ENCODE measurements at regions not wholly inside any gene's neighbourhood (a gene's known extent, or its start where the extent isn't known, plus 50 kb on each side); places are given as distances from the start of the nearest gene placed in this dataset.
"Not testable (repeated sequence)": the region's sequence is repeated elsewhere in the genome, so short reads cannot be mapped to it uniquely, and the experiment has no call there.

- DNase-seq, result no peak
- Mint-ChIP-seq H3K4me1 (no peaks in the 10 kb centered on the region), H3K27me3 (no peaks in the 10 kb centered on the region), H3K9me3 (peaks cover 0 to 37% (median 10%) of the 10 kb centered on the region in 8 donors), H3K27ac (no peak overlapping the region), H3K4me3 (no peak overlapping the region), H3K36me3 (no peaks in the 10 kb centered on the region)
- ChIA-PET POLR2A (ENCODE audit: partially characterized antibody) (no interaction called here), CTCF (ENCODE audit: partially characterized antibody) (no interaction called here)
- no peaks in the 10 kb centered on the region for H3K4me1 ChIP-seq (ENCODE audit: insufficient read depth, low read length)
- no peaks in the 10 kb centered on the region for H3K36me3 ChIP-seq (ENCODE audit: insufficient read depth, low read length)
- H3K27me3 ChIP-seq (ENCODE audit: insufficient read depth, low read length), result no peaks in the 10 kb centered on the region
- no peaks in the 10 kb centered on the region for H3K9me3 ChIP-seq (ENCODE audit: control insufficient read depth in 1 of 2, low read length in 2 of 2)
- H3K4me3 ChIP-seq (ENCODE audit: low read length in 2 of 2), result no peak overlapping the region
- no peak overlapping the region for H3K27ac ChIP-seq (ENCODE audit: low read depth, low read length)
- intact Hi-C loops (cut with micrococcal nuclease), result no loop called here
Observed at GRCh38 chr7:69105092-69105491, 493.2 kb upstream of the AUTS2 start.

DNA sequence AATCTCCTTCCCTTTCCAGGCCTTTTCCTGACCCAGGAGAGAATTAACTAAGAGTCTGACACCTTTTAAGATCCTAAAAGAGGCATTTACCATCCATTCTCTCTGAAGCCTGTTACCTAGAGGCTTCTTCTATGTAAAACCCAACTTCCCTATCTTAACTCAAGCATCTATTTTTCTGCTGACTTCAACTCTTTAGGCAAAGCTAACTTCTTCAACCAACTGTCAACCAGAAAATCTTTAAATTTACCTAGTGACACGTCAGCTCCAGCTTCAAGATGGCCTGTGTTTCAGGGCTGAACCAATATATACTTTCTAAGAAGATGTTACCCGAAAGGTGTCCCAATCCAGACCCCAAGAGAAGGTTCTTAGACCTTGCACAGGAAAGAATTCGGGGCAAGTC is 492.3 kb upstream of the AUTS2 start:
- H3K27ac Mint-ChIP-seq, result no peak overlapping the region
- intact Hi-C loops (cut with micrococcal nuclease), result no loop called here
- H3K4me3 Mint-ChIP-seq, result no peak overlapping the region

DNA sequence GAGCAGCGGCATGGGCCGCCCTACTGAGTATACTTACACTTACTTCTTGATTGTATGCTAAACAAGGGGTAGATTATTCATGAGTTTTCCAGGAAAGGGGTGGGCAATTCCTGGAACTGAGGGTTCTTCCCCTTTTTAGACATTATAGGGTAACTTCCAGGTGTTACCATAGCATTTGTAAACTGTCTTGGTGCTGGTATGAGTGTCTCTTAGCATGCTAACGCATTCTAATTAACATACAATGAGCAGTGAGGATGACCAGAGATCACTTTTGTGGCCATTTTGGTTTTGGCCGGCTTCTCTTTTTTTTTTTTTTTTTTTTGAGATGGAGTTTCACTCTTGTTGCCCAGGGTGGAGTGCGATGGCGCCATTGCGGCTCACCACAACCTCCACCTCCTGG is 491.8 kb upstream of the AUTS2 start:
- H3K27ac ChIP-seq (ENCODE audit: low read depth, low read length); CTCF ChIA-PET (ENCODE audit: partially characterized antibody); H3K27ac Mint-ChIP-seq; POLR2A ChIA-PET (ENCODE audit: partially characterized antibody); intact Hi-C loops (cut with micrococcal nuclease); H3K9me3 ChIP-seq (ENCODE audit: control insufficient read depth in 1 of 2, low read length in 2 of 2); DNase-seq; H3K4me1 ChIP-seq (ENCODE audit: insufficient read depth, low read length); H3K27me3 Mint-ChIP-seq; H3K36me3 Mint-ChIP-seq; H3K36me3 ChIP-seq (ENCODE audit: insufficient read depth, low read length); H3K4me3 Mint-ChIP-seq; H3K4me1 Mint-ChIP-seq; H3K27me3 ChIP-seq (ENCODE audit: insufficient read depth, low read length); H3K4me3 ChIP-seq (ENCODE audit: low read length in 2 of 2): not testable (repeated sequence)
- peaks cover 0 to 45% (median 4%) of the 10 kb centered on the region in 8 donors for H3K9me3 Mint-ChIP-seq

More for the DNA sequence above, 492.3 kb upstream of the AUTS2 start:
- Histone ChIP-seq H3K27ac (ENCODE audit: low read depth, low read length) (no peak overlapping the region), H3K9me3 (ENCODE audit: control insufficient read depth in 1 of 2, low read length in 2 of 2) (no peaks in the 10 kb centered on the region), H3K4me1 (ENCODE audit: insufficient read depth, low read length) (no peaks in the 10 kb centered on the region), H3K4me3 (ENCODE audit: low read length in 2 of 2) (no peak overlapping the region), H3K27me3 (ENCODE audit: insufficient read depth, low read length) (no peaks in the 10 kb centered on the region), H3K36me3 (ENCODE audit: insufficient read depth, low read length) (no peaks in the 10 kb centered on the region)
- DNase-seq, result no peak
- no peaks in the 10 kb centered on the region for H3K4me1 Mint-ChIP-seq
- H3K36me3 Mint-ChIP-seq, result no peaks in the 10 kb centered on the region
- POLR2A ChIA-PET (ENCODE audit: partially characterized antibody), result no interaction called here
- CTCF ChIA-PET (ENCODE audit: partially characterized antibody), result no interaction called here
- H3K27me3 Mint-ChIP-seq, result no peaks in the 10 kb centered on the region
- H3K9me3 Mint-ChIP-seq, result peaks cover 0 to 44% (median 7%) of the 10 kb centered on the region in 8 donors

GRCh38 chr7:69106946-69107345 is 491.3 kb upstream of the AUTS2 start:
- Mint-ChIP-seq H3K27ac (peak overlapping the region in 1 of 7 donors; percentile 55), H3K9me3 (peaks cover 0 to 45% (median 4%) of the 10 kb centered on the region in 8 donors)
- DNase-seq; H3K27me3 ChIP-seq (ENCODE audit: insufficient read depth, low read length); H3K36me3 Mint-ChIP-seq; POLR2A ChIA-PET (ENCODE audit: partially characterized antibody); H3K27me3 Mint-ChIP-seq; H3K4me3 ChIP-seq (ENCODE audit: low read length in 2 of 2); H3K27ac ChIP-seq (ENCODE audit: low read depth, low read length); H3K4me3 Mint-ChIP-seq; intact Hi-C loops (cut with micrococcal nuclease); H3K9me3 ChIP-seq (ENCODE audit: control insufficient read depth in 1 of 2, low read length in 2 of 2); H3K4me1 Mint-ChIP-seq; CTCF ChIA-PET (ENCODE audit: partially characterized antibody); H3K36me3 ChIP-seq (ENCODE audit: insufficient read depth, low read length); H3K4me1 ChIP-seq (ENCODE audit: insufficient read depth, low read length): not testable (repeated sequence)

DNA sequence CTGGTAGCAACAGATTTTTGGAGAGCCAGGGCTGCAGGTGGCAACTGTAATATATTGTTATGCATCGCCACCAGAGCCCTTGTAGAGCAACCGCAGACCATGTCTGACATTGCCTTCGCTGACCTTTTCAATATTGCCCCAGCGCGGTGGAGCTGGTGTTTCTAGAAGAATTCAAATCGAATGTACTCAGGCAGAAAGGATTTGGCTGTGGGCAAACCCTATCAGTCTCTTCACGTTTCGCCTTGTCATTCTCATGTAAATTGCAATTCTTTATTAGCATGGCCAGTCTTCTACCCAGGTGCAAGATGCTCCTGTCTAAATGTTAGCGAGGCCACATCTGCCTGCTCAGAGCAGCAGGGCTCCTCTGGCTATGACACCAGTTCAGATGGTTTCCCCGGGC is 490.2 kb upstream of the AUTS2 start:
- Mint-ChIP-seq H3K4me3 (no peak overlapping the region), H3K4me1 (no peaks in the 10 kb centered on the region), H3K27me3 (no peaks in the 10 kb centered on the region), H3K9me3 (peaks cover 0 to 40% (median 7%) of the 10 kb centered on the region in 8 donors), H3K36me3 (no peaks in the 10 kb centered on the region), H3K27ac (no peak overlapping the region)
- no peak overlapping the region for H3K27ac ChIP-seq (ENCODE audit: low read depth, low read length)
- no peak overlapping the region for H3K4me3 ChIP-seq (ENCODE audit: low read length in 2 of 2)
- H3K27me3 ChIP-seq (ENCODE audit: insufficient read depth, low read length), result no peaks in the 10 kb centered on the region
- POLR2A ChIA-PET (ENCODE audit: partially characterized antibody), result no interaction called here
- no peaks in the 10 kb centered on the region for H3K9me3 ChIP-seq (ENCODE audit: control insufficient read depth in 1 of 2, low read length in 2 of 2)
- H3K36me3 ChIP-seq (ENCODE audit: insufficient read depth, low read length), result no peaks in the 10 kb centered on the region
- DNase-seq, result no peak
- intact Hi-C loops (cut with micrococcal nuclease), result no loop called here
- CTCF ChIA-PET (ENCODE audit: partially characterized antibody), result no interaction called here
- no peaks in the 10 kb centered on the region for H3K4me1 ChIP-seq (ENCODE audit: insufficient read depth, low read length)

GRCh38 chr7:69109246-69109645 is 489.0 kb upstream of the AUTS2 start:
- Mint-ChIP-seq H3K4me1 (no peaks in the 10 kb centered on the region), H3K9me3 (peaks cover 0 to 40% (median 7%) of the 10 kb centered on the region in 8 donors), H3K36me3 (no peaks in the 10 kb centered on the region), H3K4me3 (no peak overlapping the region), H3K27me3 (no peaks in the 10 kb centered on the region), H3K27ac (no peak overlapping the region)
- no peak overlapping the region for H3K4me3 ChIP-seq (ENCODE audit: low read length in 2 of 2)
- no peak for DNase-seq
- H3K36me3 ChIP-seq (ENCODE audit: insufficient read depth, low read length), result no peaks in the 10 kb centered on the region
- no peaks in the 10 kb centered on the region for H3K9me3 ChIP-seq (ENCODE audit: control insufficient read depth in 1 of 2, low read length in 2 of 2)
- ChIA-PET POLR2A (ENCODE audit: partially characterized antibody) (no interaction called here), CTCF (ENCODE audit: partially characterized antibody) (no interaction called here)
- intact Hi-C loops (cut with micrococcal nuclease), result no loop called here
- no peaks in the 10 kb centered on the region for H3K27me3 ChIP-seq (ENCODE audit: insufficient read depth, low read length)
- no peak overlapping the region for H3K27ac ChIP-seq (ENCODE audit: low read depth, low read length)
- H3K4me1 ChIP-seq (ENCODE audit: insufficient read depth, low read length), result no peaks in the 10 kb centered on the region

GRCh38 chr7:69109879-69110278 is 488.4 kb upstream of the AUTS2 start:
- POLR2A ChIA-PET (ENCODE audit: partially characterized antibody), result no interaction called here
- CTCF ChIA-PET (ENCODE audit: partially characterized antibody), result no interaction called here
- no peaks in the 10 kb centered on the region for H3K27me3 Mint-ChIP-seq
- Histone ChIP-seq H3K4me1 (ENCODE audit: insufficient read depth, low read length) (no peaks in the 10 kb centered on the region), H3K27me3 (ENCODE audit: insufficient read depth, low read length) (no peaks in the 10 kb centered on the region), H3K27ac (ENCODE audit: low read depth, low read length) (no peak overlapping the region), H3K9me3 (ENCODE audit: control insufficient read depth in 1 of 2, low read length in 2 of 2) (no peaks in the 10 kb centered on the region), H3K36me3 (ENCODE audit: insufficient read depth, low read length) (no peaks in the 10 kb centered on the region), H3K4me3 (ENCODE audit: low read length in 2 of 2) (no peak overlapping the region)
- H3K4me1 Mint-ChIP-seq, result no peaks in the 10 kb centered on the region
- intact Hi-C loops (cut with micrococcal nuclease), result no loop called here
- no peaks in the 10 kb centered on the region for H3K36me3 Mint-ChIP-seq
- no peak for DNase-seq
- peaks cover 0 to 36% (median 7%) of the 10 kb centered on the region in 8 donors for H3K9me3 Mint-ChIP-seq
- no peak overlapping the region for H3K27ac Mint-ChIP-seq
- H3K4me3 Mint-ChIP-seq, result no peak overlapping the region

- Histone ChIP-seq H3K36me3 (ENCODE audit: insufficient read depth, low read length) (no peaks in the 10 kb centered on the region), H3K4me3 (ENCODE audit: low read length in 2 of 2) (no peak overlapping the region), H3K9me3 (ENCODE audit: control insufficient read depth in 1 of 2, low read length in 2 of 2) (no peaks in the 10 kb centered on the region), H3K27me3 (ENCODE audit: insufficient read depth, low read length) (no peaks in the 10 kb centered on the region), H3K27ac (ENCODE audit: low read depth, low read length) (no peak overlapping the region), H3K4me1 (ENCODE audit: insufficient read depth, low read length) (no peaks in the 10 kb centered on the region)
- peaks cover 0 to 36% (median 7%) of the 10 kb centered on the region in 8 donors for H3K9me3 Mint-ChIP-seq
- intact Hi-C loops (cut with micrococcal nuclease), result no loop called here
- no peak overlapping the region for H3K27ac Mint-ChIP-seq
- no peaks in the 10 kb centered on the region for H3K36me3 Mint-ChIP-seq
- no peak overlapping the region for H3K4me3 Mint-ChIP-seq
- no peaks in the 10 kb centered on the region for H3K27me3 Mint-ChIP-seq
- CTCF ChIA-PET (ENCODE audit: partially characterized antibody), result no interaction called here
- POLR2A ChIA-PET (ENCODE audit: partially characterized antibody), result no interaction called here
- H3K4me1 Mint-ChIP-seq, result no peaks in the 10 kb centered on the region
- DNase-seq, result no peak
Observed at GRCh38 chr7:69110450-69111050, 487.7 kb upstream of the AUTS2 start.
